HG02973 (cell line): ENCODE measurements at regions not wholly inside any gene's neighbourhood (a gene's known extent, or its start where the extent isn't known, plus 50 kb on each side); places are given as distances from the start of the nearest gene placed in this dataset.
"Not testable (repeated sequence)": the region's sequence is repeated elsewhere in the genome, so short reads cannot be mapped to it uniquely, and the experiment has no call there.

Source experiments
- ATAC-seq: cut with Tn5 transposase; IDR thresholded peaks from one replicate; pipeline ENCODE4 v1.9.1; 2021; ENCODE audit warnings: moderate library complexity; ENCODE audit not compliant: unreplicated experiment

DNA sequence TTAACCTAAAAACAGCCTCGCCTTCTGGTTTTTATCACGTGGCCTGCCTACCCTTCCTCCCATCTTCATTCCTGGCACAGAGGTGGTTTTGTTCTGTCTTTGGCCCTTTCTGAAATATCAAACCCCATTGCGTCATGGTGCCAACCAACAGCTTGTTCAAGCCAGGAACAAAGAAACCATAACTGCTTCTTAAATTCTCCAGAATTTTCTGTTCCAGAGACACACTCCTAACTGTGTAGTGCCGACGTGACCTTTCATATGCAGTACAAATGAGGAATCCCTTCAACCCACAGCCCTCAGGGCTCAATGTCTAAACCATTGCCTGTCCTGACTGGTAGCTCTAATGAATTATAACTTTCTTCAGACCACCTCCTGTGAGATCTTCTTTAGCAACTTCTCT, 82.2 kb upstream of the TNP1 start:
- no peak for ATAC-seq

DNA sequence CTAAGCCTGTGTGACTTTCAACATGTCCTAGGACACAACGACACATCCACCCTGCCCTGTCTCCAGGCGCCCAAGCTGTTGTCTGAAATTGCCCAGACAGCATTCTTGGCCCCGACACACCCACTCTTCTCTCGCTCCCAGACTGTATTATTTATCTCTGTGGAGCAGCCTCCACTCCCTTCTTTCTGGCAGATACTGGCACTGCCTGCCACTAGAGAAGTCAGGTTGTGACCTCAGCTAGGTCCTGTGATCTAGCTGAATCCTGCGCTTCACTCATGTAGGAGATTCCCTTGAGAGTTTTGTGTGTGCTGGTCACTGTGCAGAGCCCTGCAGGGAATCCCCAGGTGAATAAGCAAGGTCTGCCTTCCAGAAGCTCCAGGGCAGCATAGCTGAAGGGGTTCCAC, 77.1 kb upstream of the TNP1 start:
- ATAC-seq = no peak

DNA sequence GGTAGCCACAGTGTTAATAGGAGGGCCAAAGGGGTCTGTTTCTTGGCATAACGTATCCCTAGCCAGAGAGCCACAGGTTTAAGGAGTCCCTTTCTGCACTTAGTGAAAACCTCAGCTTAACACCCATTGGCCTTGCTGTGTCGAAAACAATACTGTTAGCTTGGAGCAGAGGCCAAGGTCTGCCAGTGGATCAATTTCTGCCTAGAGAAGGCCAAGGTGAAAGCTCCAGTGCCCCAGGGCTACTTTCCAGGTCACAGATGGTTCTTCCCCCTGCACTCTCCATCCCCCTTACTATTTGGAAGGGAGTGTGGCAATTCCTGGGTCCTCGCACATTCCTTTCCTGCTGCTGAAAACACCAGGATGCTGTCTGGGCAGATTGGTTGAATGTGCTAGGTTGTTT, 74.8 kb upstream of the TNP1 start:
- ATAC-seq = no peak

DNA sequence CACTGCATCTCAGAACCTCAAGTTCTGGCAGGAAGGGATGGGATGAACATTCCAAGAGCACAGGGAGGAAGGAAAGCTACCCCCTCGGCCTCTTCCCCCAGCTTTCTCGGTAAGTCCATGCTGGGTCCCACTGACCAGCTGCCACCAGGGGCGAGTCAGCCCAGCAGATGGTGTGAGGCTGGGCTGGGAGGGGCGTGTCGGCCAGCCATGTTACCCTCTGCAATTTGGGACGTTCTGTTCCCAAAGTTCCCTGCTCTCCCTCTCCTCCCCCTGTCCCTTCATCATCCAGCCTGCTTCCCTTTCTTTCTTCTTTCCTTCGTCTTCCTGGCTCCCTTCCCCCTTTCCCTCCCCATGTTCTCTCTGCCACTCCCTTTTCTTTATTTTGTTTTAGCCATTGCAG, 74.3 kb upstream of the TNP1 start:
- ATAC-seq = no peak

DNA sequence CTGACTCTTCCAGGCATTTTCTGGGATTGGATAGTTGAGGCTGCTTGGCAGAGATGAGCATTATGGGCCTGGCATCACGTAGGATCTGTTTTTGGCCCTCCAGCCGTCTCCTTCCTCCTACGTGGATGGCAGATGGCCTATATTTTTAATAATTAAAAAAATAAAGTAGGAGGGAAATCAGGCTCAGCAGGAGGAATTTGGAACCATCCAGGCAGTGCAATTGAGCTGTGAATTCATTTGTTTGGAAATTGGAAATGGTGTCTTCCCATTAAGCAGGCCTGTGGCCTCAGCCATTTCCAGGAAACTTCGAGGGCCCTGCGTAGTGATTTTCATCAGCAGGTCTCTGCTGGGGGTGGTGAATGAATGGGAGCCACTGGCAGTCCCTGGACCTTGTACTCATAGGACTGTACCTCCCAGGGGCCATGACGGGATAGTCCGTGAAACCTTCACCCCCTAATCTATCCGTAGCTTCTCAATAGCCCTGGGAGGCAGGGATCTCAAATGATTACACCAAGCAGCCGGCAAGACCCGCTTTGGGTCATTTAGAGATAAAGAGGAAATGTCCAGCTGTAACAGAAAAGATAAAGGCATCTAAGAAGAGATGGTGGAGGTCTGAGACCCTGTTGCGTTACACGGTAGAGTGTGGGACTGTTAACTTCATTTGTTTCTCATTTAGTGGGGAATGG, 73.1 kb upstream of the TNP1 start:
- no peak for ATAC-seq

DNA sequence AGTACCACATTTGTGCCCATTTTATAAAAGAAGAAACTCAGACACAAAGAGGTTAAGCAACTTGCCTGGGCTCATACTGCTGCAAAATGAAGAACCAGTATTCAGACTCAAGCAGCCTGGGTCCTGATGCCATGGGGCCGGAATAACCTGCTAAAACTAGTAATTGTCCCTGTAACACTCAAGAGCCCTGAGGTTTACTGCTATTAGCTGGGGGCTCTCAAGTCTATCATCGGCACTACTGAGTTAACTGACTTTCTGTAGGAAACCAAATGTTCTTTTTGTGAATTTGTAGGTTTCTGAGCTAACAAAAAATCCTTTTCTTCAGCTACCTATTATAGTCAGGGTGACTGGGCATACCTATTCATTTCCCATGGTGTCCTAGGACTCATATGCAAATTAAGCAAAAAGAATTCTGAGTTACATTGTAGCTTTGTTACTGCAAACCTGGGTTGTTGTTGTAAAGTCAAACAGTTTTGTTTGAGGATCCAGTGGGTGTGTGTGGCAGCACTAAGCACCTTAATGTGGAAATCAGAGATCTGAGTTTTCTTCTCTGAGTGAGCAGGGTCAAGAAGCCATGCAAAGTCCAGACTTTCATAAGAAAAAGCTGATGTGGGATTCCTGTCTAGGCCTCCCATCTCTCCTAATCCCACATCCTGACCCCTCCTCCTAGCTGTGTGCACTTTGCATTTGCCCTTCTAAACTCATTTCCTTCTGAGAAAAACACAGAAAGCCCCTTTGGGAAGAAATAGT, 72.4 kb upstream of the TNP1 start:
- ATAC-seq = no peak

DNA sequence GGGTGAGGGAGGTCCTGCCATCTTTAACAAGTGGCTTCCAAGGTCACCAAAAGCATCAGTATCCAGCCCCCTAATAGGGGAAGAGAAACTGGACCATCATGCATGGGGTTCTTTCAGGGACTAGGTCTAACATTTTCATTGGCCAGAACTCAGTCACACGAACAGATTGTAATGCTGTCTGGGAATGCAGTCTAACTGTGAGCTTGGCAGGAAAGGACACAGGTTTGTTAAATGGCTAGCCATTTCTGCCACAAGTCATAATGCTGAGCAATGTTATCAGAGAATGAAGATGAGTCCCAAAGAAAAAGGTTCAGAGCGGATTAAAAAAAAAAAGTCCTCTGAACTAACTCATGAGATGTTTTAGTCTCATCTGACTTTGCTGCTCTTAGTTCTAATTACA, 70.9 kb upstream of the TNP1 start:
- no peak for ATAC-seq

DNA sequence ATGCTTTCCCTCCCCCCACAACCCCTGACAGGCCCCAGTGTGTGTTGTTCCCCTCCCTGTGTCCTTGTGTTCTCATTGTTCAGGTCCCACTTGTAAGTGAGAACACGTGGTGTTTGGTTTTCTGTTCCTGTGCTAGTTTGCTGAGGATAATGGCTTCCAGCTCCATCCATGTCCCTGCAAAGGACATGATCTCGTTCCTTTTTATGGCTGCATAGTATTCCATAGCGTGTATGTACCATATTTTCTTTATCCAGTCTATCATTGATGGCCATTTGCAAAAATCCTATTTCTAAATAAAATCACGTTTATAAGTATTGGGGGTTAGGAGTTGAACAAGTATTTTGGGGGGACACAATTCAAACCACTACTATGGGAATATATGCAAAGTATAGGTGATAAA, 69.5 kb upstream of the TNP1 start:
- not testable (repeated sequence) for ATAC-seq

DNA sequence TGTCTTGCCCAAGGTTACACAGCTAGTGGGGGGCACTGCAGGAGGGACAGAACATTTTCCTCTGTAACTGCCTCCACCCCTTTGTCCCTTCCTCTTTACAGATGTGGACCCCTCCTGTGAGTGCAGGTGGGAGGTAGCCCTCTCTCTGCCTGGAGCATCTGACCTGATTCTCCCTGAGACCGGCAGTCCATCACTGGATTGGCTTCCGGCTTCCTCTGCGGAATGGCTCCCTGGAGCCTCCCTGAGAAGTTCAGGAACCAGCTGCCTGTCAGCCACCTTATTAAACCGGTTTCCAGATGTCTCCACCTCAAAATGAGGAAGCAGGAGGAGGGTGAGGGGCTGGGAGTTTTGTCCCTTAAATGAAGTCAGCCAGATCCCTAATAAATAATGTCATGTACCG, 67.3 kb upstream of the TNP1 start:
- no peak for ATAC-seq

DNA sequence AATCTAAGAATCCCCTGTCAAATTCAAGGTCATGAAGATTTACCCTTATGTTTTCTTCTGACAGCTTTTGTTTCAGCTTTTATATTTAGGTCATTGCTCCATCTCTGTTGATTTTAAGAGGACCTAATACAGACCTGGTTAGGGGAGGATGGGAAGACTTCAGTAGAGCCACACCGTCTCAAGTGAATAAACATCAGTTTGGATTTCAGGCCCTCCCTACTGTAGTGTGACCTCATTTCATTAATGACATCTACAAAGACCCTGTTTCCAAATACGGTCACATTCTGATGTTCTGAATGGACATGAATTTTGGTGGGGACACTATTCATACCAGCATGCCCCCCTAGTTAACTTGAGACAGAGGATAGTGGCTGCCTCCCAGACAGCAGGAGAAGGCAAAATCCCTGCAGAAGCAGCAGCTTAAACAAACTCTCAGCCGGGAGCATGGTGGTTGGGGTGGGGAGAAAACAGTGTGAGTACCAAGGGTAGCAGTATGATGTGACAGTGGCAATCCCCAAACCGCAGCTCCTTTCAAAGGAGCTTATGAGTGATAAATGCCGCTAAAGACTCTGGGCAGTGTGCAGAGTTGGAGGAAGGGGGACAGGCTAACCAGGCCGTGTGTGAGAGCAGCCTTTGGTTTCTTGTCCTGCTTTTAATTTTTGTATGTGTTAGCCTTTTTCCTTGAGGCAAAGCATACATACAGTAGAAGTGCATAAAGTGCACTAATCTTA, 65.9 kb upstream of the TNP1 start:
- no peak for ATAC-seq

DNA sequence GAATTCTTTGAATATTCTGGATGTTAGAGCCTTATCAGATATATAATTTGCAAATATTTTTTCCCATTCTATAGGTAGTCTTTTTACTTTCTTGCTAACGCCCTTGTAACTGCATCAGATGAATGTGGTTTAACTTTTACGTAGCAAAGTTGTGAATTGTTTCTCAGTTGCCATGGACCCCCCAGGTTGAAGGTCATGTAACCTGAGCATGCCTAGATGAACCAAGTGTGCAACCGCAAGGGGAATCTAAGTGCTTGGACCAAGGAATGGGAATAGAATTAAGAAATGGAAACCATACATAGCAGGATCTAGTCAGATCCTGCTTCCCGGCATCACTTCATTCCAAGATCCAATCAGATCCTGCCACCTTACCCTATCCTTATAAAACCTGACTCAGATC, 65.1 kb upstream of the TNP1 start:
- no peak for ATAC-seq

DNA sequence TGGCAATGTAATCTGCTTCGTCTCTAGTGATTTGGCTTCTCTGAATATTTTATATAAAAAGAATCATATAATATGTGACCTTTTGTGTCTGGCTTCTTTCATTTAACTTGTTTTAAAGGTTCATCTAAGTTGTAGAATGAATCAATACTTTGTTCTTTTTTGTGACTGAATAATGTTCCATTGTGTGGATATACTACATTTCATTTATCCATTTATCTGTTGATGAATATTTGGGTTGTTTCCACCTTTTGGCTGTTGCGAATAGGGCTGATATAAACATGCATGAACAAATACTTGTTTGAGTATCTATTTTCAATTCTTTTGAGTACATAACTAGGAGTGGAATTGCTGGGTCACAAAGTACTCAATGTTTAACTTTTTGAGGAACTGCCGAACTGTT, 63.8 kb upstream of the TNP1 start:
- ATAC-seq = no peak

DNA sequence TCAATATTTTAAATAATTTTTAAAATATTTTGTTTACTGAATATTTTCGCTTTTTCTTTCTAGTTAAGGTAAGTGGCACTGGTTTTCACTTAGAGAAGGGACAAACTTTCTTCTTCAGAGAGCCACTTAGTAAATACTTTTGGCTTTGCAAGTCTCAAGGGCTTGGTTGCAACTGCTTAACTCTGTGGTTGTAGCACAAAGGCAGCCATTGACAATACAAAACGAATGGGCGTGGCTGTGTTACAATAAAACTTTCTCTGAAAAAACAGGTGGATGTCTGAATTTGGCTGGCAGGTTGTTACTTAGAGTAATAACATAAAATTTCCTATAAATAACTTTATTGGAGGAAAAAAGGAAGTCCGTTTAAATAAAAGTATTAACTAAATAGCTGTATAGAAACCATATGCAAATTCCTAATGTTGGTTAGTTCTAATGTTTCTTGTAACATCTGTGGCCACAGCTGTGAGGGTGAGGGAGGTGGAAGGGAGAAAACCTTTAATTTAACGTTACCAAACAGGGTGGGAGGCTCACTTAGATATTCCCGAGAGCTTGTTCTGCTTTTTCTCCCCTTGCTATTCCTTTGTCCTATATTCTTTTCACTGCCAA, 62.4 kb upstream of the TNP1 start:
- no peak for ATAC-seq

DNA sequence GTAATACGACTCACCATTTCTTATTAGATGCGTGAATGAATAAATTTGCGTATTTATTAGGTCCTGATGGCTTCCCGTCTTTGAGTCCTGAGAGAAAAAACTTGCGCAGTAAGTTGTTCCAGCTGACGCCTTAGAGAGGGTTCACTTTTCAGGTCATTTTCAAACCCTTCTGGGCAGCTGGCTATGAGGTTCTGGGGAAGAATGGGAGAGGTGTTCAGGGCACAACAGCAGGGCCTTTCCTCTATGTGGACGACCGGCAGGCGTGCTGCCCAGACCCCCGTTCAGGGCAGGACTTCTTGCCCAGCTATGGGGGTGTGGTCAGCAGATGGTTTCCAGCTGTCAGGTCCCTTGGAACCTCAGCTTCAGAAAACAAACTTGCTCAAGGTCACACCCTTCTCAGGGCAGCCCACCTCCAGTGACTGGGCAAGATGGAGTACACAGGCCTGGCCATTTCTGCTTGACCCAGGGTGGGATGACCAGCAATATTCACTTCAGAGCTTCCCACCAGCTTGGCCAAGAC, 61.1 kb upstream of the TNP1 start:
- ATAC-seq = no peak

DNA sequence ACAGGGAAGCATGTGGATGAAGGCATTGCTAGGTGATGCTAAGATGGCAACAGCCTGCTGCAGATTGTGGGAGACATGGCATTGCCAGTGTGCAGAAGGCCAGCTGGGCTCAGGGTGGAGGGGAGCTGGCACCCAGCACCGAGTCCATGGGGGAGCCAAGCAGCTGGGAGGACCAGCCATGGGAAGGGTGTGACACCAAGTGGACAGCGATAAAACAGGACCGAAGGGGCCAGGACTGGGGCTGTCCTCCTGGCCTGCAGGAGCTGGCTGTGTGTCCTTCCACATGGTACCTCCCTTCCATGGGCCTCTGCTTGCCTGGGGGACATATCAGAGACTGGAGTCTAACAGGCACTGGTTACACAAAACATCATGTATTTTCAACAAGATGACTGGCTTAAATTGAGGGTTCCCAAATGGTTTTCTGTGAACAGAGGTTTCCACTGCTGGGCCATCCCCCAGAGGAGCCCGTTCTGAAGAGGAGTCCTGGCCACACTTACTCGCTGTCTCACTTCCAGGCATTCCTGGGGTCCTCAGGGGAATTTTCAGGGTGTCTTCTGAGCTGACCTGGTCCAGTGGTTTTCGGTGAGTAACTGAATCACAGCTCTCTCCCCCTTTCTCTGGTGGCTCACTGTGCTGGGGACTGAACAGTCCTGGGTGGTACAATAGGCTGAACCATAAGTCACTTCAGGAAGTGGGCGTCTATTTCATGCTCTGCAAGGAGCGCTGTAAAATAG, 60.4 kb upstream of the TNP1 start:
- no peak for ATAC-seq

DNA sequence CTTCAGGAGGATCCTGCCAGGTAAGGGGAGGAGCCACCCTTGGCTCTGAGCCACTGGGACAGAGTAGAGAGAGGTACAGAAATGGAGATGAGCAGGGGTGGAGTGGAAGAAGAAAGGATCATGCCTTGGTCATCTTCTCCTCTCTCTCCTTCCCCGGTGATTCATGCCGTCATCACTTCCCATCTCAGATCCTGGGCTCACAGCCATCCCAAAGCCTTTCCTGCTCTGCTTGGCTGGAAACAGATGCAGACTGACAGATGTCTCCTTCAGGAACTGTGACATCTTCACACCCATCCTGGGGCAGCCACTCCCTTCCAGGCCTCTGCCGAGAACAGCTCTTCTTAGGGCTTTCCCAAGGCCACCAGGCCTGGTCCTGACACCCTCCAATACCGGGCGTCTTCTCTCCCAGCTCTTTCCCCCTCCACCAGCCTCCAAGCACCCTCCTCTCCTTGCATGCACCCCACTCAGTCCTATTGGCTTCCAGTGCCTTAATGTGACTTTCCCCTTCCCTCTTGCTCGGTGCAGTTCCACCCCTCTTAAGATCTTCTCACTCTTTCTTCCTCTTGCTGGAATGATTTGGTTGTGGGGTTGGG, 58.3 kb upstream of the TNP1 start:
- no peak for ATAC-seq

DNA sequence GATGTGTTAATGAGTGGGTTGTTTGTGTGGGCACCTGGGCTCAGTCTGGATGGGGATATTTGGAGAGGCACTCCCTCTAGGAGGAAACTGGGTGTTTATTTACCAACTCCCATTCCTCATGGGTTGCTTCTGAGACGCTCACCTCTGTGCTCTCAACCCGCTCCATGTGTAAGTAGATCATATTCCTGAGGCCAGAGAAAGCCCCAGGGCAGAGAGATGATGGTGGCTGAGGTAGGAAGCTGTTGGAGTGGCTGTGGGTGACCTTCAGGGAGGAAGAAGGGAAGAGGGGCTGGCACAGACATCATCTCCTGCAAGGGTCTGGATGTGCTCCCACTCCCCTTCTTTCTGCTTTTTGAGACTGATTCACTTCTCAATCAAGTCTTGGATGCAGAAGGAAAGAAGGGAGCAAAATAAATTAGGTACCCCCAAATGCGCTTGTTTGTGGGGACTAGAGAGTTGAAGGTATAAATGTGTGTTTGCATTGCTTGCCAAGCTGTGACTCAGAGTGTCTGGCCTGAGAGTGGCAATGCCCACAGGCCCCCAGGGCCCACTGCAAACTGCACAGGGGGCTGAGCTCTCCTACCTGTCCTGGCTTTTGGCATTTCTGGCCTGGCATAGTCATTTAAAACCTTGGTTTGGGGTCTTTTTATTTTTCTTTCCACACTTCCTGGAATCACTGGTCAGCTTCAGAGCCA, 57.2 kb upstream of the TNP1 start:
- no peak for ATAC-seq

DNA sequence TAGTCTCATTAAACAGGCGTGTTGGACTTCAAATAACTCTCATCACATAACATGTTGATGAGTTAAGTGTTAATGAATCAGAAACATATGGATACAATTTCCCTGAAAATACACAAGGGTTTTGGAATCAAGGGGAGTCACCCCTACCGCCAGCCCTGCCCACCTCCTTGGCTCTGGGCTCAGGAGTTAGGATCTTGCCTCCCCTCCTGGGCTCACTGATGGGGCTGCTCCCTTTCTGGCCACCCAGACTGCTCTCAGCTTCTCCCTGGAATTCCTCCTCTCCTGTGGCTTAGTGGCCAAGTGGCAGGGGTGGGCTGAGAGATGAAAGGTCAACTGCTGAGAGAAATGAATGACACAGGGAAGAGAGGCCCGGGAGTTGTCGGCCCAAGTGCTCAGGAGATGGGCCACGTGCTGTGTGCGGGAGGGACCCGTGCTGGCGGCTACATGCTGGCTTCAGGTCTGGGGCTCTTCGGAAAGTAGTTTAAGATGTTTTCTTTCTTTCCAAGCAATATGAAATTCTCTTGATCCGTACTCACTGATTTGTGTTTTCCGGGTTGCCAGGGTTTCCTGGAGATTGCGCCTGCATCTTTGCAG, 55.8 kb upstream of the TNP1 start:
- ATAC-seq = no peak

DNA sequence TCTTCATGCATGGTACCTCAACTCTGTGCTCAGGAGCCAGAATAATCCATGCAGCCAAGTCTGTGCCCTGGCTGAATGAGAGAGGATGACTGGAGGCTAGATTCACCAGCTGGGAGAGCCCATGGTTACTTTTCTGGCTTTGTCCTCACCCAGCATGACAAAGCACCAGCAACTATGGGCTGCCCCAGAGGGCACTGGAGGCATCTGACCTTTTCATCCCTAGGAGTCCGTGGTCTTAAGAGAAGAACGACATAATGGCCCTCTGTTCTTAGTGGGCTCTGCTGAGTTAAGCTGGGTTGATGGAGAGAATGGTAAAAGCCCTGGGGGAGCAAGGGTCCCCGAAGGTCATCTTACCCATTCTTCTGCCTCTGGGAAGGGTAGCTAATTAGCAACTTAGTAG, 54.6 kb upstream of the TNP1 start:
- no peak for ATAC-seq
